GM18870 (cell line): ENCODE measurements at regions not wholly inside any gene's neighbourhood (a gene's known extent, or its start where the extent isn't known, plus 50 kb on each side); places are given as distances from the start of the nearest gene placed in this dataset.

Experiments
- ATAC-seq: cut with Tn5 transposase; IDR thresholded peaks from one replicate; pipeline ENCODE4 v1.9.1; 2021; ENCODE audit warnings: moderate library complexity; ENCODE audit not compliant: unreplicated experiment

- no peak for ATAC-seq
These were observed 138.5 kb upstream of the ARPP21 start for GRCh38 chr3:35500641-35501350.

DNA sequence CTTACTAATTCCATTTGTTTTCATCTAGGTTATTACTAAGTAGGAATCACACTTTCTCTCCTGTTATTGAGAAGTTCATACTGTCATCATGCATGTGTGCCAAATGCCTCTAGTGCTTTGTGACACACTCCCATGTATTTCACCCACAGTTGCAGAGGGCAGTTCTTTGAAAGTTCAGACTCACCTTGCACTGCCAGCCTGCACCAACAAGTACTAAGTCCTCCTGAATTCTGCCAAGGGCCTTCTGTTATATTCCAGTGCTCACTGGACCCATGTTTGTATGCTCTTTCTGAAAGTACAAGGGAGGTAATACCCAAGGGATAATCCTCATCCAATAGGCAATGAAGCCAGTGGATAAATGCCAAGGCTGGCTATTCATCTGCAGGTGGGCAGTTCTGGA, 136.6 kb upstream of the ARPP21 start:
- no peak for ATAC-seq

DNA sequence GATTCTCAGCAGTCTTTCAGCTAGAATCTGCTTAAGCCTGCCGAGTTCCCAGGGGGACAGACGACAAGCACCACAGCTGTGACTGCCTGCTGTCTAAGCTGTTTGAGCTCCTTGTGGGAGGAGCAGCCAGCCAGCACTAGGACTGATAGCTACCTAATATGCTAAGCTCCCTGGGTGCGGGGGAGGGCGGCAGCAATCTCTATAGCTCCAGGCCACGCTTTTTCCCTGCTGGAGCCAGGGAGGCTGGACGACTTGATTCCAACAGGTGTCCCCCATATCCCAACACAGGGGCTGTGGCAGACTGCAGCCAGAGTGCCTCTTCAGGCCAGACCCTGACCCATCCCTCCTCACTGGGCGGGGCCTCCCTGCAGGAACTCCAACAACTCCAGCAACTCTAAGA, 134.1 kb upstream of the ARPP21 start:
- ATAC-seq = no peak

DNA sequence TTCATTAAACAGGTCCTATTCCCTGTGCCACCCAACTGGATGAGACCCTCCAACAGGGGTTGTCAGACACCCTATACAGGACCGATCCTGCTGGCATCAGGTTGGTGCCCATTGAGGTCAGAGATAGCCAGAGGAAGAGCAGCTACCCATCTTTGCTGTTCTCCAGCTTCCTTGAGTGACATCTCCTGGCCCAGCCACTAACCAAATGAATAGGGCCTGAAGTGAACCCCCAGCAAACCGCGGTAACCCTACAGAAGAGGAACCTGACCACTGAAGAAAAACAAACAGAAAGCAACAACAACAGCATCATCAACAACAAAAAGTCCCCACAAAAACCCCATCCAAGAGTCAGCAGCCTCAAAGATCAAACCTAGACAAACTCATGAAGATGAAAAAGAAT, 133.6 kb upstream of the ARPP21 start:
- peak; percentile 45 for ATAC-seq

DNA sequence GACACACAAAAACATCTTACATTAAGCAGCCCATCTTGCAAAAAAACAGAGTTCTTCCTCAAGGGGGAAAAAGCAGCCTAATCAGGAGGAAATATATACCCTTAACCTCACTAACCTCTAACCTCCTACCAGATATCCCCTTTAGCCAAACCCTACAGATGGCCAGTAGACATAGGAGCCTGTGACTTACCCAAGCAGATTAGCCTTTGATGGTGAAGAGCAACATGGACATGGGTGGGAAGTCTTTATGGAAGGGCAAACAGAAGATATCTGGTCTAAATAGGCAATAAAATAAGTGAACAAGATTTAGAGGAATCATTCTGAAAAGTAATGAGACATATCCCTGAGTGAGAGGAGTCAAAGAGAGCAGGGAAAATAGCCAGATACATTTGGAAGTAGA, 119.4 kb upstream of the ARPP21 start:
- ATAC-seq = no peak

GRCh38 chr3:35521196-35521595, 118.1 kb upstream of the ARPP21 start:
- ATAC-seq = no peak

- ATAC-seq = no peak
These were observed 116.9 kb upstream of the ARPP21 start for GRCh38 chr3:35522450-35522849.

DNA sequence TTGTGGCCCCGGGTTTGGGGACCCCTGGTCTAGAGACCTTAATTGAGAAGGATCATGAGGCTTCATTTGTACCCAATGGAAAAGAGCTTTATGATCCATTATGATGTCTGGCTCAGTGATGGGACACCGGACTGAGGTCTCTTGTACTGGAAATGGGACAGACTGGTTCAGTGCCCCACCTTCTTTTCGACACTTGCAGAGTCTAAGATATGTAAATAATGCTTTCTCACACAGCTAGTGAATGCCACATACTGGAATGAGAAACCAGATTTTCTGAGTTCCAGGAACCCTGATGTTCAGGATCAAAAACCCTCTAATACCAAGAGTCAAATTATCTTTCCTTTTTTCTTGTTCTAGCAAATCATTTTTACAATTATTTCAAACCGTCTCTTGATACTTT, 116.3 kb upstream of the ARPP21 start:
- no peak for ATAC-seq

- no peak for ATAC-seq
These were observed 115.5 kb upstream of the ARPP21 start for GRCh38 chr3:35523838-35524237.

GRCh38 chr3:35524856-35525255, 114.5 kb upstream of the ARPP21 start:
- ATAC-seq = no peak

GRCh38 chr3:35528728-35529127, 110.6 kb upstream of the ARPP21 start:
- ATAC-seq = no peak

- ATAC-seq = no peak
These were observed 110.0 kb upstream of the ARPP21 start for GRCh38 chr3:35529337-35529736.

GRCh38 chr3:35537265-35537664, 102.1 kb upstream of the ARPP21 start:
- no peak for ATAC-seq

DNA sequence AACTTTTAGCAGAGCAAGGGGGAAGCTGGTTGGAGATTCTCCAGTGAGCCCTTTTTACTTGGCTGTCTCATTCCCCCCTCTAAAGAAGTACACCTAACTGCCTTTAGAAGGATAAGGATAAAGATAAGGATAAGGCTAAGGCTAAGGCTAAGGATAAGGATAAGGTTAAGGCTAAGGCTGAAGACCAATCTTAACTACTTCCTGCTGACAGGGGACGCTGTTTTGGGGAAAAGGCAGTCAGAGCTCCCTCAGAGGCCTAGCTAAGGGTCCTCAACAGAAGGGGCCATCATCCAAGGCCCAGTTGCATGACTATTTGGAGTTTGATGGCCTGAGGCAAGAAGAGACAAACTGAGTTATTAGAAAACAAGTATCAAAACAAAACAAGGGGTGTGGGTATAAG, 94.3 kb upstream of the ARPP21 start:
- ATAC-seq = no peak

- ATAC-seq = no peak
These were observed 89.6 kb upstream of the ARPP21 start for GRCh38 chr3:35549690-35550089.

DNA sequence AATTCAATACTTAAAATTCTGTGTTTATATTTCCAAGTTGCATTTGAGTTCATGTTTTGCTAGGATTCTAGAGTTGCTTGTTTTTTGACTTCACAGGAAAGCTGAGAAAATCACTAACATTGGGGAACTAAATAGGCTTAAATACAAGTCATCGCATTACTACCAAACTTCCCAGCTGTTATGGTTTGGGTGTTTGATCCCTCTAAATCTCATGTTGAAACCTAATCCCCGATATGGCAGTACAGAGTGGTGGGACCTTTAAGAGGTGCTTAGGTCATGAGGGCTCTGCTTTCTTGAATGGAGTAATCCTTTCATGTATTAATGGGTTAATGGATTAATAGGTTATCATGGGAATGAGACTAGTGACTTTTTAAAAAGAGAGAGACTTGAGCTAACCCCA, 77.2 kb upstream of the ARPP21 start:
- no peak for ATAC-seq

DNA sequence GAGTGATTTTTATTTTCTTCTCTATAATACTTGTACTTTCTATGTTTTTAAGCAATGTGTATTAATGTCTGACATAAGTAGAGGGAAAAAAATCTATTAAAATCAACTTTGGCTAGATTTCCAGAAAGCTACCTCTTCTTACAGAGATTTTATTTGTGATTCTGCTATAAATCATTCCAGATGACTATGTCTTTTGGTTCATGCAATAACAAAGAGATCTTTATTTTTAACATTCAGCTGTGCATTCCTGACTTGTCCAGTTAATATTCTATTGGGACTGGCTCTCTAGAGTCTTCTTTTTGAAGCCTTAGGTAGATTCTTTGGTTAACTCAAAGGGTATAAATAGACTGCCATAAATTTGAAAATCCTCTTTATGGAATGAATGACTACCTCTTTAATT, 74.3 kb upstream of the ARPP21 start:
- ATAC-seq = no peak
